Neuronal stem cell (in vitro differentiated cells): ENCODE measurements at regions not wholly inside any gene's neighbourhood (a gene's known extent, or its start where the extent isn't known, plus 50 kb on each side); places are given as distances from the start of the nearest gene placed in this dataset.

Experiments used
- DNase-seq: peaks from one replicate; pipeline ENCODE4 v3.0.0-alpha.2; 2013; ENCODE audit warnings: low spot score
- H2AFZ ChIP-seq: one replicate; pipeline ENCODE4 v1.6.1; 2013; ENCODE audit warnings: mild to moderate bottlenecking, low read length, inconsistent platforms
- H2AK5ac ChIP-seq: 2 replicates; pipeline ENCODE4 v1.6.1; 2013; ENCODE audit warnings: low read depth, mild to moderate bottlenecking, inconsistent platforms, low read length, moderate library complexity, mixed read lengths
- H2BK120ac ChIP-seq: 2 replicates; pipeline ENCODE4 v1.6.1; 2013; ENCODE audit warnings: low read depth, mild to moderate bottlenecking, inconsistent platforms, low read length, moderate library complexity, mixed read lengths
- H2BK12ac ChIP-seq: one replicate; pipeline ENCODE4 v1.6.1; 2013; ENCODE audit warnings: low read length, inconsistent platforms
- H2BK15ac ChIP-seq: 2 replicates; pipeline ENCODE4 v1.6.1; 2013; ENCODE audit warnings: mild to moderate bottlenecking, low read length, inconsistent platforms, mixed read lengths
- H2BK5ac ChIP-seq: one replicate; pipeline ENCODE4 v1.6.1; 2013; ENCODE audit warnings: inconsistent platforms, mild to moderate bottlenecking, low read length, moderate library complexity
- H3K14ac ChIP-seq: one replicate; pipeline ENCODE4 v1.6.1; 2013; ENCODE audit warnings: low read length, inconsistent platforms
- H3K18ac ChIP-seq: 2 replicates; pipeline ENCODE4 v1.6.1; 2013; ENCODE audit warnings: low read length, inconsistent platforms
- H3K23ac ChIP-seq: 2 replicates; pipeline ENCODE4 v1.6.1; 2013; ENCODE audit warnings: low read depth, mild to moderate bottlenecking, mixed read lengths, low read length, inconsistent platforms; ENCODE audit not compliant: poor library complexity
- H3K27ac ChIP-seq: replicated peaks from 3 replicates; pipeline ENCODE4 v1.5.1; 2013; ENCODE audit warnings: low read length, inconsistent platforms
- H3K27me3 ChIP-seq, 3 experiments: 2 replicates each; pipeline ENCODE4 v1.6.1; 2013; ENCODE audit warnings: low read length in 3 of 3, mild to moderate bottlenecking in 2 of 3, inconsistent platforms in 1 of 3, low read depth in 1 of 3, mixed read lengths in 1 of 3, moderate library complexity in 1 of 3; ENCODE audit not compliant: control insufficient read depth in 3 of 3, insufficient read depth in 3 of 3
- H3K36me3 ChIP-seq, 2 donors: replicated peaks in 1 of 2; 2 replicates each; pipeline ENCODE4 v1.6.1; 2013; ENCODE audit warnings: low read length in 2 of 2; ENCODE audit not compliant: control insufficient read depth in 2 of 2, insufficient read depth in 2 of 2
- H3K4ac ChIP-seq: 2 replicates; pipeline ENCODE4 v1.6.1; 2013; ENCODE audit warnings: inconsistent platforms, mild to moderate bottlenecking, low read length, moderate library complexity
- H3K4me1 ChIP-seq, 2 donors: 1 replicate in 1 of 2; 2 replicates in 1 of 2; pipeline ENCODE4 v1.6.1; 2013; ENCODE audit warnings: low read length in 2 of 2, low read depth in 1 of 2; ENCODE audit not compliant: control insufficient read depth in 2 of 2, insufficient read depth in 1 of 2
- H3K4me2 ChIP-seq: one replicate; pipeline ENCODE4 v1.6.1; 2013; ENCODE audit warnings: mild to moderate bottlenecking, low read length, inconsistent platforms; ENCODE audit not compliant: insufficient read depth, poor library complexity, severe bottlenecking
- H3K4me3 ChIP-seq, 2 donors: 2 replicates each; pipeline ENCODE4 v1.5.1; 2013; ENCODE audit warnings: low read length in 2 of 2, mild to moderate bottlenecking in 2 of 2, inconsistent platforms in 1 of 2, moderate library complexity in 1 of 2
- H3K79me1 ChIP-seq: one replicate; pipeline ENCODE4 v1.6.1; 2013; ENCODE audit warnings: low read depth, mild to moderate bottlenecking, inconsistent platforms, low read length, moderate library complexity
- H3K9ac ChIP-seq: one replicate; pipeline ENCODE4 v1.6.1; 2013; ENCODE audit warnings: mild to moderate bottlenecking, low read depth, low read length, inconsistent platforms; ENCODE audit not compliant: poor library complexity
- H3K9me3 ChIP-seq, 2 donors: replicated peaks in 1 of 2; 2 replicates each; pipeline versions ENCODE3 to v1.6.1; 2013; ENCODE audit warnings: low read length in 2 of 2, mild to moderate bottlenecking in 2 of 2, inconsistent platforms in 1 of 2, low read depth in 1 of 2, mixed read lengths in 1 of 2, moderate library complexity in 1 of 2; ENCODE audit not compliant: control insufficient read depth in 2 of 2, insufficient read depth in 1 of 2
- H4K8ac ChIP-seq: one replicate; pipeline ENCODE4 v1.6.1; 2013; ENCODE audit warnings: low read depth, mild to moderate bottlenecking, inconsistent platforms, low read length, moderate library complexity
- H4K91ac ChIP-seq: one replicate; pipeline ENCODE4 v1.6.1; 2013; ENCODE audit warnings: low read length, low read depth, mild to moderate bottlenecking, inconsistent platforms; ENCODE audit not compliant: poor library complexity
- WGBS, 2 donors: extraction: QIAGEN DNeasy Blood & Tissue Kit; methylation state at CpG; one replicate each; pipeline ENCODE4 v1.1.7; 2013; ENCODE audit warnings: missing lambda C conversion rate in 2 of 2, mixed read lengths in 1 of 2; ENCODE audit not compliant: insufficient read length in 2 of 2, insufficient replicate concordance in 1 of 2; ENCODE audit errors: extremely low coverage in 2 of 2; 5-methylcytosine and 5-hydroxymethylcytosine counted together

GRCh38 chr3:110856916-110857315 lies 214.7 kb upstream of the NECTIN3 start:
- no peaks in the 10 kb centered on the region for H3K79me1 ChIP-seq
- no peaks in the 10 kb centered on the region for H3K27me3 ChIP-seq
- H3K18ac ChIP-seq = no peak overlapping the region
- H4K91ac ChIP-seq = no peak overlapping the region
- no peak overlapping the region for H2BK120ac ChIP-seq
- no peaks in the 10 kb centered on the region for H3K4me1 ChIP-seq
- WGBS, 2 donors = no CpG with 5 or more reads among the region's 2 CpGs
- H3K36me3 ChIP-seq = no peaks in the 10 kb centered on the region
- H2AFZ ChIP-seq = no peak overlapping the region
- no peak overlapping the region for H3K4me2 ChIP-seq
- H3K4ac ChIP-seq = no peak overlapping the region
- H3K27ac ChIP-seq = no peak overlapping the region
- no peak overlapping the region for H3K14ac ChIP-seq
- H4K8ac ChIP-seq = no peak overlapping the region
- no peaks in the 10 kb centered on the region for H3K9me3 ChIP-seq
- no peak overlapping the region for H2BK12ac ChIP-seq
- H3K23ac ChIP-seq = no peak overlapping the region
- no peak for DNase-seq
- no peak overlapping the region for H3K4me3 ChIP-seq
- H2BK5ac ChIP-seq = no peak overlapping the region
- no peak overlapping the region for H2BK15ac ChIP-seq
- H2AK5ac ChIP-seq = no peak overlapping the region
- H3K9ac ChIP-seq = no peak overlapping the region

GRCh38 chr3:110858549-110858948 lies 213.1 kb upstream of the NECTIN3 start:
- no CpG with 5 or more reads among the region's 4 CpGs for WGBS, 2 donors
- Histone ChIP-seq H2AFZ (no peak overlapping the region), H3K9me3 (no peaks in the 10 kb centered on the region), H3K4me1 (no peaks in the 10 kb centered on the region), H3K9ac (no peak overlapping the region), H3K14ac (no peak overlapping the region), H3K4ac (no peak overlapping the region), H3K27me3 (no peaks in the 10 kb centered on the region), H3K36me3 (no peaks in the 10 kb centered on the region), H3K4me2 (no peak overlapping the region), H4K91ac (no peak overlapping the region), H2BK12ac (no peak overlapping the region), H3K18ac (no peak overlapping the region), H2BK5ac (no peak overlapping the region), H3K27ac (no peak overlapping the region), H2BK120ac (no peak overlapping the region), H3K4me3 (no peak overlapping the region), H3K23ac (no peak overlapping the region), H2AK5ac (no peak overlapping the region), H3K79me1 (no peaks in the 10 kb centered on the region), H2BK15ac (no peak overlapping the region), H4K8ac (no peak overlapping the region)
- no peak for DNase-seq

DNA sequence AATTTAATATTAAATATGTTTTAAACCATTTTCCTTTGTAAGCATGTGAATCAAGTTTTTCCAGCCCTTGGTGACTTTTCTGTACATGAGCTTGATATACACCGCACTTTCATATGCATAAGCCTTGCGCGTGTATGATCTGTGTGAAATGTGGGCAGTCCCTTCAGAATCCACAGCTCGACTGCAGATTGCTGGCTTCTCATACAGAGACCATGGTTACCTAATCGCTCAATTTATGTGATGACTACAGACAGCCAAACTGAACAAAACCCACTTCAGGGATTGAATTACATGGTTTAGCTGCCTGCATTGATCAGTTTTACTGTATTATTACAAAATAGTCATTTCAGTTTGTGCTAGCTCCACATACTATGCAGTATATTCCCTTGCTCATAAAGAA lies 212.3 kb upstream of the NECTIN3 start:
- Histone ChIP-seq H3K18ac (no peak overlapping the region), H3K4ac (no peak overlapping the region), H4K91ac (no peak overlapping the region), H3K4me1 (no peaks in the 10 kb centered on the region), H3K4me2 (no peak overlapping the region), H2BK12ac (no peak overlapping the region), H3K14ac (no peak overlapping the region), H3K9ac (no peak overlapping the region), H2BK5ac (no peak overlapping the region), H3K27me3 (no peaks in the 10 kb centered on the region), H3K36me3 (no peaks in the 10 kb centered on the region), H4K8ac (no peak overlapping the region), H2AK5ac (no peak overlapping the region), H3K27ac (no peak overlapping the region), H3K9me3 (no peaks in the 10 kb centered on the region), H2AFZ (no peak overlapping the region), H3K4me3 (no peak overlapping the region), H2BK120ac (no peak overlapping the region), H3K23ac (no peak overlapping the region), H2BK15ac (no peak overlapping the region), H3K79me1 (no peaks in the 10 kb centered on the region)
- WGBS, 2 donors = no CpG with 5 or more reads among the region's 5 CpGs
- no peak for DNase-seq

GRCh38 chr3:110859993-110860392 lies 211.6 kb upstream of the NECTIN3 start:
- H2BK15ac ChIP-seq = no peak overlapping the region
- no peak for DNase-seq
- no CpG with 5 or more reads among the region's 4 CpGs for WGBS, 2 donors
- H3K4me3 ChIP-seq = no peak overlapping the region
- no peak overlapping the region for H3K9ac ChIP-seq
- H3K18ac ChIP-seq = no peak overlapping the region
- H3K4me1 ChIP-seq = no peaks in the 10 kb centered on the region
- no peaks in the 10 kb centered on the region for H3K36me3 ChIP-seq
- H3K4me2 ChIP-seq = no peak overlapping the region
- no peak overlapping the region for H2AFZ ChIP-seq
- H3K27me3 ChIP-seq = no peaks in the 10 kb centered on the region
- no peaks in the 10 kb centered on the region for H3K9me3 ChIP-seq
- no peak overlapping the region for H2BK120ac ChIP-seq
- H3K14ac ChIP-seq = no peak overlapping the region
- no peaks in the 10 kb centered on the region for H3K79me1 ChIP-seq
- H2AK5ac ChIP-seq = no peak overlapping the region
- no peak overlapping the region for H4K8ac ChIP-seq
- no peak overlapping the region for H3K27ac ChIP-seq
- H3K23ac ChIP-seq = no peak overlapping the region
- no peak overlapping the region for H2BK12ac ChIP-seq
- H4K91ac ChIP-seq = no peak overlapping the region
- no peak overlapping the region for H3K4ac ChIP-seq
- no peak overlapping the region for H2BK5ac ChIP-seq
